Cardiac septum (tissue), 1 donor: ENCODE measurements at regions not wholly inside any gene's neighbourhood (a gene's known extent, or its start where the extent isn't known, plus 50 kb on each side); places are given as distances from the start of the nearest gene placed in this dataset.
"Not testable (repeated sequence)": the region's sequence is repeated elsewhere in the genome, so short reads cannot be mapped to it uniquely, and the experiment has no call there.

Experiments
- DNase-seq: peaks from one replicate; pipeline ENCODE4 v3.0.0-alpha.2; 2020; ENCODE audit warnings: low spot score
- intact Hi-C: fragments of 100-400 bp; cut with DNase I; formaldehyde crosslinking; loops from one replicate; pipeline ENCODE4 v1.14.0; 2022
- donor health status: DM: no; HTN: no; CAD: no.

- intact Hi-C loops, result no loop called here
- DNase-seq, result no peak
Observed at GRCh38 chr6:80523531-80523997, 417.1 kb downstream of the BCKDHB start.

GRCh38 chr6:80523010-80523409 is 416.5 kb downstream of the BCKDHB start:
- no peak for DNase-seq
- intact Hi-C loops, result no loop called here

GRCh38 chr6:80522576-80522975 is 416.1 kb downstream of the BCKDHB start:
- intact Hi-C loops, result no loop called here
- no peak for DNase-seq

- no peak for DNase-seq
- intact Hi-C loops, result no loop called here
Observed at GRCh38 chr6:80519811-80520594, 413.5 kb downstream of the BCKDHB start.

GRCh38 chr6:80517525-80517924 is 411.1 kb downstream of the BCKDHB start:
- intact Hi-C loops, result no loop called here
- no peak for DNase-seq

- DNase-seq, intact Hi-C loops: not testable (repeated sequence)
Observed at GRCh38 chr6:80510521-80510920, 404.1 kb downstream of the BCKDHB start.

- DNase-seq, result no peak
- intact Hi-C loops, result no loop called here
Observed at GRCh38 chr6:80508885-80509630, 402.6 kb downstream of the BCKDHB start.

GRCh38 chr6:80504882-80505281 is 398.4 kb downstream of the BCKDHB start:
- intact Hi-C loops, result no loop called here
- no peak for DNase-seq

- no peak for DNase-seq
- intact Hi-C loops, result no loop called here
Observed at GRCh38 chr6:80503660-80504059, 397.2 kb downstream of the BCKDHB start.

- no peak for DNase-seq
- intact Hi-C loops, result no loop called here
Observed at GRCh38 chr6:80502871-80503270, 396.4 kb downstream of the BCKDHB start.

- no peak for DNase-seq
- intact Hi-C loops, result no loop called here
Observed at GRCh38 chr6:80501636-80502035, 395.2 kb downstream of the BCKDHB start.

- intact Hi-C loops, DNase-seq: not testable (repeated sequence)
Observed at GRCh38 chr6:80497696-80498486, 391.4 kb downstream of the BCKDHB start.

- intact Hi-C loops, result no loop called here
- DNase-seq, result no peak
Observed at GRCh38 chr6:80489911-80490635, 383.6 kb downstream of the BCKDHB start.

- no peak for DNase-seq
- intact Hi-C loops, result no loop called here
Observed at GRCh38 chr6:80488190-80488589, 381.7 kb downstream of the BCKDHB start.

GRCh38 chr6:80485494-80485893 is 379.0 kb downstream of the BCKDHB start:
- DNase-seq, intact Hi-C loops: not testable (repeated sequence)

- intact Hi-C loops, result no loop called here
- no peak for DNase-seq
Observed at GRCh38 chr6:80482056-80482455, 375.6 kb downstream of the BCKDHB start.

- intact Hi-C loops, result no loop called here
- DNase-seq, result no peak
Observed at GRCh38 chr6:80480421-80481157, 374.1 kb downstream of the BCKDHB start.

GRCh38 chr6:80478030-80478429 is 371.6 kb downstream of the BCKDHB start:
- intact Hi-C loops, result no loop called here

GRCh38 chr6:80477591-80477990 is 371.1 kb downstream of the BCKDHB start:
- DNase-seq, result no peak
- intact Hi-C loops, result no loop called here

More at GRCh38 chr6:80478030-80478429, 371.6 kb downstream of the BCKDHB start:
- DNase-seq, result no peak
